Keratinocyte (primary cell): ENCODE measurements at regions not wholly inside any gene's neighbourhood (a gene's known extent, or its start where the extent isn't known, plus 50 kb on each side); places are given as distances from the start of the nearest gene placed in this dataset.

Source experiments
- DNase-seq: peaks from one replicate; pipeline ENCODE4 v3.0.0-alpha.2; 2011; ENCODE audit warnings: low read depth, missing footprints, low spot score
- FAIRE-seq: peaks from 2 replicates; lab custom pipeline; 2011; peaks lifted over from hg19 to GRCh38; lab: Jason Lieb, UNC
- H2AFZ ChIP-seq: 2 replicates; pipeline ENCODE4 v1.6.0; 2012; ENCODE audit warnings: low read length, control low read depth, inconsistent platforms; ENCODE audit not compliant: control insufficient read depth
- H3K27ac ChIP-seq: 2 replicates; pipeline ENCODE4 v1.5.1; 2011; ENCODE audit warnings: low read length; ENCODE audit not compliant: control insufficient read depth, insufficient read depth
- H3K27me3 ChIP-seq: 3 replicates; pipeline ENCODE4 v1.6.0; 2011; ENCODE audit warnings: low read length; ENCODE audit not compliant: control insufficient read depth, insufficient read depth; ENCODE audit errors: extremely low read depth
- H3K36me3 ChIP-seq, 2 experiments: 2 replicates in 1 of 2; 3 replicates in 1 of 2; pipeline ENCODE4 v1.5.1; 2011; ENCODE audit warnings: low read length in 2 of 2, mild to moderate bottlenecking in 1 of 2; ENCODE audit not compliant: control insufficient read depth in 2 of 2, insufficient read depth in 2 of 2; ENCODE audit errors: extremely low read depth in 1 of 2
- H3K4me1 ChIP-seq: 3 replicates; pipeline ENCODE4 v1.5.1; 2011; ENCODE audit warnings: low read length; ENCODE audit not compliant: control insufficient read depth, insufficient read depth; ENCODE audit errors: extremely low read depth
- H3K4me2 ChIP-seq: 3 replicates; pipeline ENCODE4 v1.6.0; 2011; ENCODE audit warnings: low read depth, low read length; ENCODE audit not compliant: control insufficient read depth, insufficient read depth; ENCODE audit errors: extremely low read depth
- H3K4me3 ChIP-seq, 3 experiments: fragments of 200-600 bp in 1 of 3; sonication (generic) in 1 of 3; 2 replicates in 2 of 3; 3 replicates in 1 of 3; pipeline ENCODE4 v1.5.1; 2011 to 2016; ENCODE audit warnings: low read length in 3 of 3, mild to moderate bottlenecking in 3 of 3, control low read depth in 2 of 3, inconsistent platforms in 1 of 3, low read depth in 1 of 3, mixed read lengths in 1 of 3, mixed run types in 1 of 3, moderate library complexity in 1 of 3; ENCODE audit not compliant: control insufficient read depth in 2 of 3, insufficient read depth in 2 of 3; ENCODE audit errors: extremely low read depth in 1 of 3
- H3K79me2 ChIP-seq: 2 replicates; pipeline ENCODE4 v1.6.0; 2012; ENCODE audit warnings: low read length; ENCODE audit not compliant: control insufficient read depth, insufficient read depth
- H3K9ac ChIP-seq: 3 replicates; pipeline ENCODE4 v1.6.0; 2011; ENCODE audit warnings: low read length; ENCODE audit not compliant: control insufficient read depth, insufficient read depth; ENCODE audit errors: extremely low read depth
- H3K9me1 ChIP-seq: 3 replicates; pipeline ENCODE4 v1.6.0; 2011; ENCODE audit warnings: low read length; ENCODE audit not compliant: control insufficient read depth, insufficient read depth; ENCODE audit errors: extremely low read depth
- H3K9me3 ChIP-seq: 2 replicates; pipeline ENCODE4 v1.5.1; 2012; ENCODE audit warnings: low read depth, low read length; ENCODE audit not compliant: control insufficient read depth
- H4K20me1 ChIP-seq: 3 replicates; pipeline ENCODE4 v1.6.0; 2011; ENCODE audit warnings: low read length; ENCODE audit not compliant: control insufficient read depth, insufficient read depth; ENCODE audit errors: extremely low read depth
- CTCF ChIP-seq, 3 experiments: IDR thresholded peaks in 1 of 3; conservative IDR thresholded peaks in 1 of 3; optimal IDR thresholded peaks in 1 of 3; 2 replicates in 2 of 3; 3 replicates in 1 of 3; pipeline versions ENCODE3 to v1.5.1; 2011; ENCODE audit warnings: low read length in 3 of 3, mild to moderate bottlenecking in 3 of 3, moderate library complexity in 2 of 3, control low read depth in 1 of 3, inconsistent platforms in 1 of 3; ENCODE audit not compliant: insufficient read depth in 2 of 3; ENCODE audit errors: extremely low read depth in 1 of 3
- EZH2 ChIP-seq: IDR thresholded peaks from one replicate; pipeline ENCODE4 v1.6.1; 2012; ENCODE audit warnings: inconsistent platforms, mild to moderate bottlenecking, low read length, moderate library complexity
- dilution Hi-C: fragments of 300-500 bp; cut with MboI; formaldehyde crosslinking; loops from one replicate; pipeline ENCODE4 v1.7.0; 2020; ENCODE audit warnings: low sequenced_read_pairs; ENCODE audit not compliant: extremely low pct_ligation_motif_present

GRCh38 chr3:151995091-151995490, 121.6 kb downstream of the SUCNR1 start:
- H3K9me1 ChIP-seq, result no peaks in the 10 kb centered on the region
- no peaks in the 10 kb centered on the region for H3K9me3 ChIP-seq
- H3K4me2 ChIP-seq, result no peak overlapping the region
- no peaks in the 10 kb centered on the region for H3K27me3 ChIP-seq
- H4K20me1 ChIP-seq, result no peaks in the 10 kb centered on the region
- no peak overlapping the region for H3K27ac ChIP-seq
- no peak overlapping the region for H2AFZ ChIP-seq
- dilution Hi-C loops, result no loop called here
- no peaks in the 10 kb centered on the region for H3K4me1 ChIP-seq
- FAIRE-seq (no peak), DNase-seq (no peak)
- no peaks in the 10 kb centered on the region for H3K36me3 ChIP-seq
- H3K4me3 ChIP-seq, result no peak overlapping the region
- no peaks in the 10 kb centered on the region for H3K79me2 ChIP-seq
- no peak for TF ChIP-seq CTCF (optimal IDR thresholded peaks at IDR 0.05 in 1 of 3, IDR thresholded peaks at IDR 0.05 in 1 of 3, conservative IDR thresholded peaks at IDR 0.05 in 1 of 3; ENCODE audit: extremely low read depth in 1 of 3, insufficient read depth in 2 of 3, low read length in 3 of 3)
- TF ChIP-seq EZH2, result no peak
- no peak overlapping the region for H3K9ac ChIP-seq

- Histone ChIP-seq H2AFZ (no peak overlapping the region), H3K27me3 (no peaks in the 10 kb centered on the region), H4K20me1 (no peaks in the 10 kb centered on the region), H3K27ac (no peak overlapping the region), H3K4me1 (no peaks in the 10 kb centered on the region), H3K4me3 (no peak overlapping the region), H3K4me2 (no peak overlapping the region), H3K9me3 (no peaks in the 10 kb centered on the region), H3K36me3 (no peaks in the 10 kb centered on the region), H3K9me1 (no peaks in the 10 kb centered on the region), H3K79me2 (no peaks in the 10 kb centered on the region), H3K9ac (no peak overlapping the region)
- TF ChIP-seq EZH2 (no peak), CTCF (optimal IDR thresholded peaks at IDR 0.05 in 1 of 3, IDR thresholded peaks at IDR 0.05 in 1 of 3, conservative IDR thresholded peaks at IDR 0.05 in 1 of 3; ENCODE audit: extremely low read depth in 1 of 3, insufficient read depth in 2 of 3, low read length in 3 of 3) (no peak)
- dilution Hi-C loops, result no loop called here
- FAIRE-seq (no peak), DNase-seq (no peak)
These were observed 125.3 kb downstream of the SUCNR1 start for GRCh38 chr3:151998744-151999143.
